Neural cell (in vitro differentiated cells): ENCODE measurements at regions not wholly inside any gene's neighbourhood (a gene's known extent, or its start where the extent isn't known, plus 50 kb on each side); places are given as distances from the start of the nearest gene placed in this dataset.

ENCODE experiments used
- H2AFZ ChIP-seq: fragments of 200-600, 300-800 bp; sonication (generic), shearing (Covaris generic); 2 replicates; pipeline ENCODE4 v1.6.0; 2014; ENCODE audit warnings: low read depth, mild to moderate bottlenecking, antibody characterized with exemption, low read length, moderate library complexity
- H3F3A ChIP-seq: fragments of 200-600 bp; shearing (Covaris generic); 2 replicates; pipeline ENCODE4 v1.6.1; 2016; ENCODE audit warnings: mild to moderate bottlenecking, moderate library complexity, mixed read lengths, antibody characterized with exemption, low read length; ENCODE audit not compliant: insufficient read depth, poor library complexity, severe bottlenecking
- H3K27ac ChIP-seq: fragments of 200-600, 300-800 bp; sonication (generic), shearing (Covaris generic); 2 replicates; pipeline ENCODE4 v1.5.1; 2014; ENCODE audit warnings: mild to moderate bottlenecking, low read length, moderate library complexity
- H3K27me3 ChIP-seq: fragments of 300-800, 200-600 bp; sonication (generic), shearing (Covaris generic); 2 replicates; pipeline ENCODE4 v1.6.0; 2014; ENCODE audit warnings: mild to moderate bottlenecking, low read depth, low read length, moderate library complexity; ENCODE audit not compliant: insufficient read depth
- H3K36me3 ChIP-seq: fragments of 300-800, 200-600 bp; sonication (generic), shearing (Covaris generic); 2 replicates; pipeline ENCODE4 v1.5.1; 2014; ENCODE audit warnings: mild to moderate bottlenecking, antibody characterized with exemption, low read length, moderate library complexity; ENCODE audit not compliant: insufficient read depth
- H3K4me2 ChIP-seq: fragments of 300-800, 200-600 bp; sonication (generic), shearing (Covaris generic); 2 replicates; pipeline ENCODE4 v1.6.0; 2014; ENCODE audit warnings: mild to moderate bottlenecking, low read length
- H3K4me3 ChIP-seq: fragments of 300-800, 200-600 bp; sonication (generic), shearing (Covaris generic); 2 replicates; pipeline ENCODE4 v1.5.1; 2014; ENCODE audit warnings: mild to moderate bottlenecking, low read length, moderate library complexity
- H3K79me2 ChIP-seq: fragments of 200-600 bp; shearing (Covaris generic); replicated peaks from 2 replicates; pipeline ENCODE4 v1.6.0; 2014; ENCODE audit warnings: mild to moderate bottlenecking, low read length, moderate library complexity; ENCODE audit not compliant: insufficient read depth
- H3K9ac ChIP-seq: fragments of 300-800, 200-600 bp; sonication (generic), shearing (Covaris generic); 2 replicates; pipeline ENCODE4 v1.6.1; 2016; ENCODE audit warnings: mild to moderate bottlenecking, low read length, mixed read lengths
- H3K9me2 ChIP-seq: fragments of 200-600 bp; shearing (Covaris generic); 2 replicates; pipeline ENCODE4 v1.6.1; 2016; ENCODE audit warnings: mild to moderate bottlenecking, low read length, mixed read lengths; ENCODE audit not compliant: insufficient read depth
- H3K9me3 ChIP-seq: fragments of 200-600, 300-800 bp; sonication (generic), shearing (Covaris generic); 2 replicates; pipeline ENCODE4 v1.6.1; 2016; ENCODE audit warnings: mild to moderate bottlenecking, mixed run types, low read length, moderate library complexity, mixed read lengths
- H4K20me1 ChIP-seq: fragments of 200-600 bp; shearing (Covaris generic); 2 replicates; pipeline ENCODE4 v1.6.1; 2016; ENCODE audit warnings: mild to moderate bottlenecking, mixed run types; ENCODE audit not compliant: insufficient read depth
- EP300 ChIP-seq: fragments of 450-650 bp; conservative IDR thresholded peaks from 2 replicates; pipeline ENCODE4 v1.6.1; 2014; ENCODE audit warnings: antibody characterized with exemption, mild to moderate bottlenecking, moderate library complexity; ENCODE audit not compliant: poor library complexity, severe bottlenecking
- EZH2 ChIP-seq: fragments of 200-600, 300-800 bp; shearing (Covaris generic), sonication (generic); IDR thresholded peaks from 2 replicates; pipeline ENCODE4 v1.6.1; 2014; ENCODE audit warnings: antibody characterized with exemption, low read length, borderline replicate concordance, mild to moderate bottlenecking; ENCODE audit not compliant: insufficient read depth, poor library complexity, severe bottlenecking
- MXI1 ChIP-seq: fragments of 450-650 bp; conservative IDR thresholded peaks from 2 replicates; pipeline ENCODE4 v1.6.1; 2014; ENCODE audit warnings: antibody characterized with exemption, mild to moderate bottlenecking; ENCODE audit not compliant: poor library complexity, severe bottlenecking
- POLR2AphosphoS5 ChIP-seq: IDR thresholded peaks from 2 replicates; pipeline ENCODE4 v1.6.1; 2012
- RAD21 ChIP-seq: fragments of 450-650 bp; conservative IDR thresholded peaks from 2 replicates; pipeline ENCODE4 v1.6.1; 2014; ENCODE audit warnings: antibody characterized with exemption, mild to moderate bottlenecking, moderate library complexity
- REST ChIP-seq: IDR thresholded peaks from 2 replicates; pipeline ENCODE4 v1.6.1; 2012; ENCODE audit warnings: borderline replicate concordance
- SMC3 ChIP-seq: fragments of 450-650 bp; conservative IDR thresholded peaks from 2 replicates; pipeline ENCODE4 v1.6.1; 2014; ENCODE audit warnings: antibody characterized with exemption, mild to moderate bottlenecking, moderate library complexity; ENCODE audit not compliant: poor library complexity
- TAF1 ChIP-seq: IDR thresholded peaks from 2 replicates; pipeline ENCODE4 v1.6.1; 2012; ENCODE audit warnings: low read depth
- TF ChIP-seq, protein P1 (sequence below): fragments of 450-650 bp; IDR thresholded peaks from 2 replicates; pipeline ENCODE4 v1.5.1; 2014; ENCODE audit warnings: antibody characterized with exemption, mild to moderate bottlenecking, moderate library complexity; ENCODE audit not compliant: poor library complexity, severe bottlenecking

GRCh38 chr15:53346583-53346982 is 412.9 kb downstream of the WDR72 start:
- Histone ChIP-seq H3K27me3 (no peaks in the 10 kb centered on the region), H3K4me3 (no peak overlapping the region), H3K4me2 (no peak overlapping the region), H3K36me3 (no peaks in the 10 kb centered on the region), H4K20me1 (no peaks in the 10 kb centered on the region), H3K9me3 (no peaks in the 10 kb centered on the region), H3K27ac (no peak overlapping the region), H3K9me2 (no peaks in the 10 kb centered on the region), H3F3A (no peaks in the 10 kb centered on the region), H3K79me2 (no peaks in the 10 kb centered on the region), H3K9ac (no peak overlapping the region), H2AFZ (no peak overlapping the region)
- TF ChIP-seq REST (no peak), EZH2 (no peak), MXI1 (no peak), EP300 (no peak), RAD21 (no peak)
- TF ChIP-seq, protein P1, sequence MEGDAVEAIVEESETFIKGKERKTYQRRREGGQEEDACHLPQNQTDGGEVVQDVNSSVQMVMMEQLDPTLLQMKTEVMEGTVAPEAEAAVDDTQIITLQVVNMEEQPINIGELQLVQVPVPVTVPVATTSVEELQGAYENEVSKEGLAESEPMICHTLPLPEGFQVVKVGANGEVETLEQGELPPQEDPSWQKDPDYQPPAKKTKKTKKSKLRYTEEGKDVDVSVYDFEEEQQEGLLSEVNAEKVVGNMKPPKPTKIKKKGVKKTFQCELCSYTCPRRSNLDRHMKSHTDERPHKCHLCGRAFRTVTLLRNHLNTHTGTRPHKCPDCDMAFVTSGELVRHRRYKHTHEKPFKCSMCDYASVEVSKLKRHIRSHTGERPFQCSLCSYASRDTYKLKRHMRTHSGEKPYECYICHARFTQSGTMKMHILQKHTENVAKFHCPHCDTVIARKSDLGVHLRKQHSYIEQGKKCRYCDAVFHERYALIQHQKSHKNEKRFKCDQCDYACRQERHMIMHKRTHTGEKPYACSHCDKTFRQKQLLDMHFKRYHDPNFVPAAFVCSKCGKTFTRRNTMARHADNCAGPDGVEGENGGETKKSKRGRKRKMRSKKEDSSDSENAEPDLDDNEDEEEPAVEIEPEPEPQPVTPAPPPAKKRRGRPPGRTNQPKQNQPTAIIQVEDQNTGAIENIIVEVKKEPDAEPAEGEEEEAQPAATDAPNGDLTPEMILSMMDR, result no peak

GRCh38 chr15:53331328-53332190 is 427.9 kb downstream of the WDR72 start:
- H3K4me3 ChIP-seq, result no peak overlapping the region
- no peaks in the 10 kb centered on the region for H3K79me2 ChIP-seq
- H3K9me3 ChIP-seq, result no peaks in the 10 kb centered on the region
- H3K9ac ChIP-seq, result no peak overlapping the region
- H4K20me1 ChIP-seq, result no peaks in the 10 kb centered on the region
- H3K27me3 ChIP-seq, result no peaks in the 10 kb centered on the region
- H3K36me3 ChIP-seq, result no peaks in the 10 kb centered on the region
- TF ChIP-seq EZH2 (no peak), TAF1 (no peak), MXI1 (no peak), POLR2AphosphoS5 (no peak), SMC3 (no peak), REST (no peak), EP300 (no peak), RAD21 (no peak)
- TF ChIP-seq, protein P1, result no peak
- H3F3A ChIP-seq, result no peaks in the 10 kb centered on the region
- H3K27ac ChIP-seq, result no peak overlapping the region
- no peak overlapping the region for H3K4me2 ChIP-seq
- no peak overlapping the region for H2AFZ ChIP-seq
- no peaks in the 10 kb centered on the region for H3K9me2 ChIP-seq
